ENCODE measurements at regions not wholly inside any gene's neighbourhood (a gene's known extent, or its start where the extent isn't known, plus 50 kb on each side); places are given as distances from the start of the nearest gene placed in this dataset.

GRCh38 chr1:29631836-29632805, 395.8 kb downstream of the PTPRU start:
- H3K9ac ChIP-seq (ENCODE audit: low read length): no peak overlapping the region
- H3K79me2 ChIP-seq (ENCODE audit: insufficient read depth, low read length): no peaks in the 10 kb centered on the region
- ChIA-PET RAD21 (ENCODE audit: low non-redundant PET in 1 of 2, low total read pairs in 2 of 2, uncharacterized antibody in 2 of 2, unreplicated experiment in 2 of 2) (no interaction called here), CTCF (no interaction called here), POLR2A (no interaction called here)
- intact Hi-C loops (cut with micrococcal nuclease): no loop called here
- no peak overlapping the region for H3K4me3 ChIP-seq (replicated peaks in 1 of 2; ENCODE audit: low read depth in 1 of 2, low read length in 2 of 2)
- ATAC-seq (no peak), DNase-seq (ENCODE audit: low read depth, low spot score) (no peak)
- no peak for TF ChIP-seq ZNF274 (IDR thresholded peaks at IDR 0.05; ENCODE audit: low read depth, low read length)
- no peak for TF ChIP-seq REST (IDR thresholded peaks at IDR 0.05; ENCODE audit: low read depth)
- no peak for TF ChIP-seq POLR2A (IDR thresholded peaks at IDR 0.05; ENCODE audit: borderline replicate concordance, extremely low read depth, insufficient read depth, insufficient read length)
- no peak for TF ChIP-seq CEBPB (IDR thresholded peaks at IDR 0.05; ENCODE audit: low read depth)
- no TSS peak for BruUV-seq (replicated peaks)
- H3K9me2 ChIP-seq (ENCODE audit: insufficient read depth): no peaks in the 10 kb centered on the region
- H4K20me1 ChIP-seq (ENCODE audit: insufficient read depth): no peaks in the 10 kb centered on the region
- H3K4me1 ChIP-seq (ENCODE audit: control insufficient read depth in 1 of 2, insufficient read depth in 2 of 2, low read length in 2 of 2): no peaks in the 10 kb centered on the region
- no peak overlapping the region for H2AFZ ChIP-seq (ENCODE audit: low read depth, low read length, poor library complexity, severe bottlenecking)
- no peaks in the 10 kb centered on the region for H3K36me3 ChIP-seq (ENCODE audit: control insufficient read depth in 1 of 2, insufficient read depth in 2 of 2, low read length in 2 of 2)
- no peak overlapping the region for H3K27ac ChIP-seq (ENCODE audit: low read depth, low read length)
- H3K4me2 ChIP-seq (ENCODE audit: low read length): no peak overlapping the region
- H3K9me3 ChIP-seq (ENCODE audit: control insufficient read depth in 1 of 2, insufficient read depth in 1 of 2, low read depth in 1 of 2, low read length in 2 of 2): no peaks in the 10 kb centered on the region
- no peaks in the 10 kb centered on the region for H3K27me3 ChIP-seq (ENCODE audit: insufficient read depth, low read length)

DNA sequence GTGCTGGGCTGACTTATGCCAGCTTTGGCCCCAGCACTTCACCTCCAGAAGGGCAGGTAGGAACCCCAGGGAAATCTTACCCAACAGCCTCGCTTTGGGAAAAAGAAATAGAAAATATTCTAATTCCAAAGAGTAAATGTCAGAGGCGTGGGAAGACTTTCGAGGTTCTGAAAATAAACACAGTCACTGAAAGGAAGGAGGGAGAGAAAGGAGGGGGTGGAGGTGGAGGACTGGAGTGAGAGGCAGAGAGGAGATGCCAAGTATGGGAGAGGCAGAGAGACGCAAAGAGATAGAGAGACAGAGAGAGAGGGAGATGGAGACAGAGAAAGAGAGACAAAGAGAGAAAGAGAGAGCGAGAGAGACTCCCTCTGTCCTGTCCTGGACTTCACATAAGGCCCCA, 395.0 kb downstream of the PTPRU start:
- ATAC-seq (no peak), DNase-seq (ENCODE audit: low read depth, low spot score) (no peak)
- Histone ChIP-seq H3K4me2 (ENCODE audit: low read length) (no peak overlapping the region), H3K27ac (ENCODE audit: low read depth, low read length) (no peak overlapping the region), H3K9me3 (ENCODE audit: control insufficient read depth in 1 of 2, insufficient read depth in 1 of 2, low read depth in 1 of 2, low read length in 2 of 2) (no peaks in the 10 kb centered on the region), H4K20me1 (ENCODE audit: insufficient read depth) (no peaks in the 10 kb centered on the region), H3K36me3 (ENCODE audit: control insufficient read depth in 1 of 2, insufficient read depth in 2 of 2, low read length in 2 of 2) (no peaks in the 10 kb centered on the region), H3K4me1 (ENCODE audit: control insufficient read depth in 1 of 2, insufficient read depth in 2 of 2, low read length in 2 of 2) (no peaks in the 10 kb centered on the region), H3K4me3 (replicated peaks in 1 of 2; ENCODE audit: low read depth in 1 of 2, low read length in 2 of 2) (no peak overlapping the region), H3K79me2 (ENCODE audit: insufficient read depth, low read length) (no peaks in the 10 kb centered on the region), H3K9ac (ENCODE audit: low read length) (no peak overlapping the region), H3K27me3 (ENCODE audit: insufficient read depth, low read length) (no peaks in the 10 kb centered on the region), H3K9me2 (ENCODE audit: insufficient read depth) (no peaks in the 10 kb centered on the region), H2AFZ (ENCODE audit: low read depth, low read length, poor library complexity, severe bottlenecking) (no peak overlapping the region)
- intact Hi-C loops (cut with micrococcal nuclease): no loop called here
- ChIA-PET CTCF (no interaction called here), POLR2A (no interaction called here), RAD21 (ENCODE audit: low non-redundant PET in 1 of 2, low total read pairs in 2 of 2, uncharacterized antibody in 2 of 2, unreplicated experiment in 2 of 2) (no interaction called here)
- BruUV-seq (replicated peaks): no TSS peak
- TF ChIP-seq REST (IDR thresholded peaks at IDR 0.05; ENCODE audit: low read depth) (no peak), EZH2 (IDR thresholded peaks at IDR 0.05) (no peak), FOSL1 (IDR thresholded peaks at IDR 0.05; ENCODE audit: low read depth) (no peak), RAD21 (IDR thresholded peaks at IDR 0.05; ENCODE audit: low read depth) (no peak), EGR1 (IDR thresholded peaks at IDR 0.05; ENCODE audit: low read depth) (no peak), CEBPB (IDR thresholded peaks at IDR 0.05; ENCODE audit: low read depth) (no peak), POLR2A (IDR thresholded peaks at IDR 0.05; ENCODE audit: borderline replicate concordance, extremely low read depth, insufficient read depth, insufficient read length) (no peak)
- TF ChIP-seq, protein P1, sequence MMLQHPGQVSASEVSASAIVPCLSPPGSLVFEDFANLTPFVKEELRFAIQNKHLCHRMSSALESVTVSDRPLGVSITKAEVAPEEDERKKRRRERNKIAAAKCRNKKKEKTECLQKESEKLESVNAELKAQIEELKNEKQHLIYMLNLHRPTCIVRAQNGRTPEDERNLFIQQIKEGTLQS (IDR thresholded peaks at IDR 0.05): no peak

Measured in HCT116 (cell line).